Esophagus squamous epithelium (tissue), 4 donors: ENCODE measurements at regions not wholly inside any gene's neighbourhood (a gene's known extent, or its start where the extent isn't known, plus 50 kb on each side); places are given as distances from the start of the nearest gene placed in this dataset.

Source experiments
- CTCF ChIP-seq, 6 experiments: fragments of 450-650 bp in 4 of 6; fragments of 200-600 bp in 2 of 6; sonication (generic) in 2 of 6; IDR thresholded peaks; one replicate each; pipeline ENCODE4 v1.5.1; 2016 to 2019; ENCODE audit warnings: antibody characterized with exemption in 6 of 6, mild to moderate bottlenecking in 4 of 6, moderate library complexity in 4 of 6
- POLR2A ChIP-seq, 4 donors: fragments of 450-650 bp; IDR thresholded peaks; one replicate each; pipeline ENCODE4 v1.6.1; 2017; ENCODE audit warnings: antibody characterized with exemption in 4 of 4, mild to moderate bottlenecking in 4 of 4, moderate library complexity in 3 of 4

GRCh38 chr6:56849896-56850295, 105.0 kb upstream of the BEND6 start:
- TF ChIP-seq CTCF (IDR thresholded peaks at IDR 0.05) (no peak), POLR2A (IDR thresholded peaks at IDR 0.05) (no peak)
